NCI-H748 (cell line): ENCODE measurements at regions not wholly inside any gene's neighbourhood (a gene's known extent, or its start where the extent isn't known, plus 50 kb on each side); places are given as distances from the start of the nearest gene placed in this dataset.

ENCODE experiments used
- DNase-seq: peaks from one replicate; lab custom pipeline; 2025; ENCODE audit not compliant: unreplicated experiment; lab: John Stamatoyannopoulos, UW

- no peak for DNase-seq
Measured at GRCh38 chr2:59627599-59627998, 925.9 kb downstream of the BCL11A start.

- no peak for DNase-seq
Measured at GRCh38 chr2:59622599-59623308, 930.7 kb downstream of the BCL11A start.

DNA sequence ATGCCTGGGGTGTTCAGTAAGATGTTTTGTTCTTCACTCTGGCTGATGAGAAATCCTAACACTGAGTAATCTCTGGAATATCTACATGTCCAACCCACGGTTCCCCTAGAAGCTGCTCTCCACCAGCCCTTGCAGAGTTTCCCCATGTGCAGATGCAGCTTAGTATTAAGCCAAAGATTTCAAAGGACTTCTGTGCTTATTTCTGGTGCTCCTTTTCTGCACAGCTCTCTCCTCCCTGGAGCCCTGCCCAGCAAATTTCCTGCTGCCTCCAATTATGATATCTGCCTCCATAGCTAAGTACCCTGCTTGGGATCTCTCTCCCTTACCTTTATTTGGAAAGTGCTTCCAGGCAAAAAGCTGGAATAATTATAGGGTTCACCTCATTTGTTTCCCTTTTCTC, 949.3 kb downstream of the BCL11A start:
- no peak for DNase-seq

- DNase-seq = no peak
Measured at GRCh38 chr2:59594671-59595222, 958.7 kb downstream of the BCL11A start.

DNA sequence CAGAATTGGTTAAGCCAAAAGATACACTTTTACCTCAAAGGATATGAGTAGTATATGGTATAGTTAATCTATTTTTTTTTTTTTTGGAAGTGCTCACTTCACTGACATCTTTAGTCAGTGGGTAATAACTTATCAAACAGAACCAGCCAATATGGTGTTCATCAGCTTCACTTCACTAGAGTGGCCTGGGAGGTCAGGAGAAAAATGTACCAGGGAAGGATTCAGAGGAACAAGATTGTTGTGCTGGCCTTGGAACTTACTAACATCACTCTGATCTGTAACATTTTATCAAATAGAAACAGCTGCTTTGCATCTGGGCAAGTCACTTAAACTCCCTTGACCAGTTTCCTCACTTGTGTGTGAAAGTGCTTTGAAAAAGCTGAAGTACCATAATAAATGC, 962.7 kb downstream of the BCL11A start:
- DNase-seq = no peak

DNA sequence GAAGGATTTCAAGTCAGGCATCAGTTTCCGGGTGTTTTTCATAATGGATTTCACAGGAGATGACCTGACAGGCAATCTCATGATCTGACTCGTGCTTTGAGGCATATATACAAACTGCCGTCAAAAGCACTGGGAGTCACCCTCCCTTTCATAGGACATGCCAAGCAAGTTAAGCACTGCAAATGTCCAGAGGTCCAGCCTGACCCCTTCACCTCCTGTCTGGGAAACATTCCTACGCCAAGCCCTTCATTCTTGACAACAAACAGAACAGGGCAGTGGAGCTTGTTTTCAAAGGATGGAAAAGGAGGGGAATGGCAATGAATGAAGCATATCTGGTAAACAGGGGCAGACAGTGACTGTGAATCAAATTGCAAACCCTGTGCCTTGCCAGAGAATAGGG, 963.6 kb downstream of the BCL11A start:
- DNase-seq = no peak

DNA sequence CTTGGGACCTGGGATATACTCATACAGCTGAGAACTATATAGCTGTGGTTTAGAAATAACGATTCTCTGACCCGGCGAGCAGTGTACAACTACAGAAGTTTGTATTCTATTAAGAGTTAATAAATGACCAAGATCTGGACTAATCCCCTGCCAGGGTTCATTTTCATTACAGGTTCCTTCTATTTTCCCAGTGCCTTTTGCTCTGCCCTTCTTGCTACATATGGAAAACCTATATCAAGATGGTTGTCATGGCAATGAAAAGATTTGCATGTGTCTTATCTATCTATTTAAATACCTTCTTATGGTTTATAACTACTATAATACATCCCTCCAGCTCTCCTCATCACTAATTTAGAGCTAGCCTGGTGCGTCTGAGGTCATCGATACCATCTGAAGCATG, 965.2 kb downstream of the BCL11A start:
- peak; percentile 19 for DNase-seq

DNA sequence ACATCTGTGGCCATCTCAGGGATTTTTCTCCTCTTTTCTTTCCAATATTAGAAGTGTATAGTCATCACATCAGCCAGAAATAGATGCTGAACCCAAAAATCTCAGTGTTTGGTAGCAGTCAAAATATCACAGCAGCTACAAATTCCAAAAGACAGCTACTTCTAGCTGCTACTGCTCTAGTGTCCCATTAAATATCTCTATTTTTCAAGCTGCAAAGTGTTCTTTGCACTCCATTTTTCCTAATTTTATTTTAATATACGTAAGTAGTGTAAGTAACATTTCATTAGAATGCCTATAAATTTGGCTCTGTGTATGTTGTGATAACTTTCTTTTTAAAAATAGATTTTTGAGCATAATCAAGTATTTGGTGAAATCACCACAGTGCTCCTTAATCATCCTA, 967.3 kb downstream of the BCL11A start:
- DNase-seq = no peak

- DNase-seq = peak; percentile 56
Measured at GRCh38 chr2:59585655-59586054, 967.8 kb downstream of the BCL11A start.

- peak; percentile 33 for DNase-seq
Measured at GRCh38 chr2:59584958-59585357, 968.5 kb downstream of the BCL11A start.

DNA sequence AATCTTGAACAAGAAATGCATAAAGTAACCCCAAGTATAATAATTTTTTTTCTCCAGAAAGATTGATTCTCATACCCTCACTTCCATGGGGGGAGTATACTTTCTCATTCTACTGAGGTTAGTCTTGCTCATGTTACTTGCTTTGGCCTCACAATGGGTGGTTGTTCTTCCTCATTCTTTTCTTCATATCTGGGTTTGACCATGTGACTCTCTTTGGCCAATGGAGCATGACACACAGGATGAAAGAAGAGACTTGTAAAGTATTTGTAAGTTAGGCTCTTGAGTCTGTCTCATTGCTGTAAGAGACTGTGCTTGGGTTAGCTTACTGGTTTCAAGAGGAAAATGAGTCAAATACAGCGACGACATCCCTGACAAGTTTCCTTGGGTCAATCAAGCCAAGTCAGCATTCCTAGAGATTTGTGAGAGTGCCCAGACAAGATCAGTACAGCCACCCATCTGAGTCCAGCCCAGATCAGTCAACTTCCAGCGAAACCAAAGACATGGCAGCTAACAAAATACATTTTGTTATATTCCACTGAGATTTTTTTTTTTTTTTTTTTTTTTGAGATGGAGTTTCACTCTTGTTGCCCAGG, 970.2 kb downstream of the BCL11A start:
- no peak for DNase-seq

GRCh38 chr2:59578349-59578748, 975.1 kb downstream of the BCL11A start:
- DNase-seq = no peak

DNA sequence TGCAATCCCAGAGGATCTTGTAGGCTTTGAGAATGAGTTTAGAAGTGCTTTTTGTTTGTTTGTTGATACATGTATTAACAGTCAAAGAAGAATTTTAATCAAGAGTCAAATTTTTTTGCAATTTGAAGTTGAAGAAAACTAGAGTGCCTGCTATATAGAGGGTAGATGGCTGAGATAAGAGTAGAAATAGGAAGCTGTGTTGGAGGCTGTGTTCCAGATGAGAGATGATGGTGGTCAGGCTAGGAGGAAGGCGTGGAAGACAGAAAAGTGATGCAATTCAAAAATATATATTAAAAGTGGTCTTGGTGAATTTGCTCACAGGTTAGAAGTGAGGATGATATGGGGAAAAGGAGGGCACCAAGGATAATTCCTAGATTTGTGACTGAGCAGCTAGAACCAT, 978.3 kb downstream of the BCL11A start:
- no peak for DNase-seq

DNA sequence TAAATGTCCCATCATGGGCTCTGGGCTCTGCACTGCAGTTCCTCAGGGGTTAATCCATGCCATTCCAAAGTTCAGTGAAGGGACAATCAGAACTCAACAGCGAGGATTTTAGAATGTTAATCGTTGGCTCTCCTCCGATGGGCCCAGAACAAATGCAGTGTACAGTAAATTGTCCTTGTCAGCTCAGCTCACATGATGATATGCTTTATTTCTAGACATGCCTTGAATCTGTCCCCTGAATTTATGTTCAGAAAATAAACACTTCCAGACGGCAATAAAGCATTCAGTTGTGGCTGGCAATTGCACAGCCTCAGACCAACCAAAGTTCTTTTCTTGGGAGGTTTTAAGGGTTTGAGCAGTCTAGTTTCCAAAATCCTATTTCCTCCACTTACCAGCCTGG, 981.2 kb downstream of the BCL11A start:
- DNase-seq = no peak

GRCh38 chr2:59570818-59571217, 982.6 kb downstream of the BCL11A start:
- DNase-seq = no peak

DNA sequence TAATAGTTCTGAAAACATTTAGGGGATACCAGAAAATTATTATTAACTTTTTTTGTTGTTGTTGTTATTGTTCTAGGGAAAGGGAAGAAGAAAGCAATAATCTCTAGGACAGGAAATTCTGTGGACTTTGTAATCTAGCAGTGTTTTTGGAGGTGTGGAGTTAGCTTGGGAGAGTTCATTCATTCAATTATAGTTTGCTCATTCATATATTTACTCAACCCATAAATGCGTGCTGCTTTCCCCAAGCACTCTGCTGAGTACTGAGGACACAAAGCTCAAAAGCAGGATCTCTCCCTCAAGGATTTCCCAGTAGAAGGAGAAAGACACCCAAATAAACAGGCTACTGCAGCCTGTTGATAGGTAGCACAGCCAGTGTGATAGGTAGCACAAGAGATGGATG, 984.3 kb downstream of the BCL11A start:
- DNase-seq = no peak

GRCh38 chr2:59568461-59568860, 985.0 kb downstream of the BCL11A start:
- DNase-seq = no peak

DNA sequence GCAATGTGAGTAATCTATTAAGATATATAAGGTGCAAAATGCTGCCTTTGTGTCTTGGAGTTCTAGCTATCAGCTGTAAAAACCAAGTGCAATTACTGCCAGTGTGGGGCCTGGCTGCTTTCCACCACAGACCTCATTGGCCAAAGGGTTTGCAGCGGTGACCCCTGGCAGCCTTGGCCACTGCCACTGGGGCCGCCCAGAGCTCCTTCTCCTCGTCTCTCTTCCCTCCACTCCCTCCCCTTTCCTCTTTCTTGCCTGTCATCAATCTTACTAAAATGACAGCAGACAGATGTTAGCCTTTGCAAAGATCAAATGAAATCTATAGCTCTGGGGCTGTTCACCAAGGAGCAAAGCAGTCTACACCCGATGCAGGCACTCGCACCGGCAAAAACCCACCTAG, 986.3 kb downstream of the BCL11A start:
- DNase-seq = no peak

DNA sequence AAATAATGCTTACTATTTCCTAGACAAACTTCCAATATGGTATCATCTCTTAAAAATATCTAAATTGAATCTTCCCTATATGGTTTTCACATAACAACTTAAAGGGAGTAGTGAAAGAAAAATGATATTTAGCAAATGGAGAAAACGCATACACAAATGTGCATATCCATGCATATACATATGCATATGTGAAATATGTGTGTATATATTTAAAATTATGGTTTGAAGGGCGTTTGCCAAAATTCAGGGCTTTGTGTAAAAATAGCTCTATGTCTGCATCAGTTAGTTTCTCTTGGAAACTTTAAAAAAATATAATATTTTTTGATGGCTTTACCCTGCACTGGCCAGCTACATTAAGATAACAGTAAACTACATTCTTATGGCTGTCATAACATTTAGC, 986.7 kb downstream of the BCL11A start:
- DNase-seq = no peak

- no peak for DNase-seq
Measured at GRCh38 chr2:59561281-59561680, 992.2 kb downstream of the BCL11A start.

- DNase-seq = no peak
Measured at GRCh38 chr2:59560769-59561168, 992.7 kb downstream of the BCL11A start.

DNA sequence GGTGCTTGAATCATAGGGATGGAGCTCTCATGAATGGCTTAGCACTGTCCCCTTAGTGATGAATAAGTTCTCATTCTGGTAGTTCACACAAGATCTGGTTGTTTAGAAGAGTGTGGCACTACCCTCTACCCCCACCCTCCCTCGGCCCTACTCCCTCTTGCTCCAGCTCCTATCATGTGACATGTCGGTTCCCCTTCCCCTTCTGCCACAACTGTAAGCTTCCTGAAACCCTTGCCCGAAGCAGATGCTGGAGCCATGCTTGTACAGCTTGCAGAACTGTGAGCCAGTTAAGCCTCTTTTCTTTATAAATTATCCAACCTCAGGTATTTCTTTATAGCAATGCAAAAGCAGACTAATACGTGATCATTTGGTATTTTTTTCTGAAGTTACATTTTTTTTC, 1012.6 kb downstream of the BCL11A start:
- DNase-seq = no peak

GRCh38 chr2:59538398-59538911, 1015.0 kb downstream of the BCL11A start:
- DNase-seq = no peak
